Stimulated activated CD4-positive, alpha-beta T cell treated with anti-CD3 and anti-CD28 coated beads, Interleukin-4, amount 100 ng/mL, for 24 hours (primary cell): ENCODE measurements at regions not wholly inside any gene's neighbourhood (a gene's known extent, or its start where the extent isn't known, plus 50 kb on each side); places are given as distances from the start of the nearest gene placed in this dataset.
"Not testable (repeated sequence)": the region's sequence is repeated elsewhere in the genome, so short reads cannot be mapped to it uniquely, and the experiment has no call there.

Experiments used
- DNase-seq: peaks from one replicate; pipeline ENCODE4 v3.0.0-alpha.2; 2020

- no peak for DNase-seq
Measured at GRCh38 chr10:26355241-26355640, 82.9 kb upstream of the APBB1IP start.

- peak; percentile 11 for DNase-seq
Measured at GRCh38 chr10:26357203-26357602, 80.9 kb upstream of the APBB1IP start.

GRCh38 chr10:26358071-26358470 is 80.1 kb upstream of the APBB1IP start:
- DNase-seq, result no peak

GRCh38 chr10:26359670-26360069 is 78.5 kb upstream of the APBB1IP start:
- DNase-seq, result no peak

- no peak for DNase-seq
Measured at GRCh38 chr10:26361351-26361750, 76.8 kb upstream of the APBB1IP start.

GRCh38 chr10:26361971-26362370 is 76.2 kb upstream of the APBB1IP start:
- DNase-seq, result no peak

GRCh38 chr10:26365681-26366358 is 72.3 kb upstream of the APBB1IP start:
- no peak for DNase-seq

- not testable (repeated sequence) for DNase-seq
Measured at GRCh38 chr10:26367035-26367434, 71.1 kb upstream of the APBB1IP start.

GRCh38 chr10:26367771-26368170 is 70.4 kb upstream of the APBB1IP start:
- peak; percentile 30 for DNase-seq

- no peak for DNase-seq
Measured at GRCh38 chr10:26368463-26368862, 69.7 kb upstream of the APBB1IP start.

- DNase-seq, result no peak
Measured at GRCh38 chr10:26372513-26373354, 65.4 kb upstream of the APBB1IP start.

- no peak for DNase-seq
Measured at GRCh38 chr10:26374426-26374825, 63.7 kb upstream of the APBB1IP start.

GRCh38 chr10:26377224-26377810 is 60.8 kb upstream of the APBB1IP start:
- not testable (repeated sequence) for DNase-seq

- no peak for DNase-seq
Measured at GRCh38 chr10:26378861-26379294, 59.3 kb upstream of the APBB1IP start.

GRCh38 chr10:26380815-26381214 is 57.3 kb upstream of the APBB1IP start:
- no peak for DNase-seq

GRCh38 chr10:26381986-26382385 is 56.2 kb upstream of the APBB1IP start:
- DNase-seq, result no peak

- no peak for DNase-seq
Measured at GRCh38 chr10:26384600-26384999, 53.5 kb upstream of the APBB1IP start.

GRCh38 chr10:26385443-26385842 is 52.7 kb upstream of the APBB1IP start:
- DNase-seq, result no peak

- no peak for DNase-seq
Measured at GRCh38 chr10:26386781-26387180, 51.4 kb upstream of the APBB1IP start.
